ENCODE measurements at regions not wholly inside any gene's neighbourhood (a gene's known extent, or its start where the extent isn't known, plus 50 kb on each side); places are given as distances from the start of the nearest gene placed in this dataset.

- no peak for DNase-seq
Measured at GRCh38 chr1:69167876-69168275, 399.8 kb upstream of the LRRC7 start.

GRCh38 chr1:69171248-69171647 is 396.5 kb upstream of the LRRC7 start:
- DNase-seq: no peak

GRCh38 chr1:69172003-69173000 is 395.4 kb upstream of the LRRC7 start:
- DNase-seq: no peak

GRCh38 chr1:69175053-69175452 is 392.7 kb upstream of the LRRC7 start:
- no peak for DNase-seq

- no peak for DNase-seq
Measured at GRCh38 chr1:69180358-69180757, 387.4 kb upstream of the LRRC7 start.

- no peak for DNase-seq
Measured at GRCh38 chr1:69185378-69185777, 382.3 kb upstream of the LRRC7 start.

- DNase-seq: peak; percentile 96 to 99
Measured at GRCh38 chr1:69191335-69191734, 376.4 kb upstream of the LRRC7 start.

- peak; percentile 64 to 86 for DNase-seq
Measured at GRCh38 chr1:69195136-69195535, 372.6 kb upstream of the LRRC7 start.

- DNase-seq: peak in 1 of 2 experiments; percentile 17
Measured at GRCh38 chr1:69196071-69196470, 371.7 kb upstream of the LRRC7 start.

- DNase-seq: no peak
Measured at GRCh38 chr1:69197816-69198215, 369.9 kb upstream of the LRRC7 start.

- DNase-seq: no peak
Measured at GRCh38 chr1:69201716-69202115, 366.0 kb upstream of the LRRC7 start.

- DNase-seq: no peak
Measured at GRCh38 chr1:69203166-69203565, 364.6 kb upstream of the LRRC7 start.

GRCh38 chr1:69213644-69214043 is 354.1 kb upstream of the LRRC7 start:
- DNase-seq: no peak

GRCh38 chr1:69215883-69216282 is 351.8 kb upstream of the LRRC7 start:
- DNase-seq: no peak

- DNase-seq: no peak
Measured at GRCh38 chr1:69220672-69221071, 347.1 kb upstream of the LRRC7 start.

- DNase-seq: peak; percentile 38 to 64
Measured at GRCh38 chr1:69221524-69221923, 346.2 kb upstream of the LRRC7 start.

GRCh38 chr1:69223156-69223555 is 344.6 kb upstream of the LRRC7 start:
- DNase-seq: no peak

- no peak for DNase-seq
Measured at GRCh38 chr1:69228501-69228900, 339.2 kb upstream of the LRRC7 start.

GRCh38 chr1:69230208-69230607 is 337.5 kb upstream of the LRRC7 start:
- no peak for DNase-seq

- DNase-seq: peak; percentile 14 to 28
Measured at GRCh38 chr1:69233463-69233862, 334.3 kb upstream of the LRRC7 start.

GRCh38 chr1:69244211-69244610 is 323.5 kb upstream of the LRRC7 start:
- no peak for DNase-seq

GRCh38 chr1:69246109-69246508 is 321.6 kb upstream of the LRRC7 start:
- peak; percentile 78 to 89 for DNase-seq

- peak; percentile 93 to 95 for DNase-seq
Measured at GRCh38 chr1:69246710-69247109, 321.0 kb upstream of the LRRC7 start.

- no peak for DNase-seq
Measured at GRCh38 chr1:69252696-69253095, 315.0 kb upstream of the LRRC7 start.

GRCh38 chr1:69256036-69256435 is 311.7 kb upstream of the LRRC7 start:
- no peak for DNase-seq

All from NCI-H446 (cell line).